GM04503 (cell line): ENCODE measurements at regions not wholly inside any gene's neighbourhood (a gene's known extent, or its start where the extent isn't known, plus 50 kb on each side); places are given as distances from the start of the nearest gene placed in this dataset.
"Not testable (repeated sequence)": the region's sequence is repeated elsewhere in the genome, so short reads cannot be mapped to it uniquely, and the experiment has no call there.

Experiments
- DNase-seq: peaks from one replicate; pipeline ENCODE4 v3.0.0-alpha.2; 2012; ENCODE audit warnings: low read depth

DNA sequence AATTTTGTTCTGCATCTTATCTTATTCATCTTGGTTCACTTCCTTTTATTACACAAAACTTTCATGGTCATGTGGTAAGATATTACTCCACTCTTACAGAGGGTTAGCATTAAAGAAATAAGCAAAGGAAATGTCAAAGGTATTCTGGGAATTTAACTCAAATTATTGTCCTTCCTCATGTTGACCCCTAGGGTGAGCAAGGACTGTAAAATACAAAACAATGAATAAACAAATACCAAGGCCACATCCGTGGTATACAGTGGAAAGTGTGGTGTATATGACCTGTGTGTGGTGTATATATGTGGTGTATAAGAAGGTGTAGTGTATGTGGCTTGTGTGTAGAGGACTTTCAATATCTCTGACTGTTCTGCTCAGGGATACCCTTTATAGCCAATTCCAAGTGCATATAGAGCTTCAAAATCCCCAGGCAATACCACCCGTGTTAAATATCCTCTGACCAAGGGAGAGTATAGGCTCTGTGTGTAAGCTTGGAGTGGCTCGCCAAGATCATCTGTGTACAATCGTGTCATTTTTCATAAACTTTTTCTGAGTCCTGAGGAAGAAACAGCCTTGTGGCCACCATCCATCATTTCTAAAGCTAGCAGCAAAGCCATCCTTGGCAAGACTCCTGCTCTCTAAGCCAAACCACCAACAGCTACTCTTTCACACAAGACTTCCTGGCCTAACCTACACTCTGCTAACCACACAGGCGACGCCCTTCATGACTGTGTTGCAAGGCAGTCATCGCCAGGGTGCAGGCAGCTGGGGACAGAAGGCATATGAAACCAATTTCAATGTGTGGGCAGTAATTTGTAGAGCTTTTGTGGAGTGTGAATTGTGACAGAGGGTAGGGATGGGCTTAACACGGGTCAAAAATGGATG, 548.0 kb downstream of the ETS1 start:
- peak; percentile 93 for DNase-seq

DNA sequence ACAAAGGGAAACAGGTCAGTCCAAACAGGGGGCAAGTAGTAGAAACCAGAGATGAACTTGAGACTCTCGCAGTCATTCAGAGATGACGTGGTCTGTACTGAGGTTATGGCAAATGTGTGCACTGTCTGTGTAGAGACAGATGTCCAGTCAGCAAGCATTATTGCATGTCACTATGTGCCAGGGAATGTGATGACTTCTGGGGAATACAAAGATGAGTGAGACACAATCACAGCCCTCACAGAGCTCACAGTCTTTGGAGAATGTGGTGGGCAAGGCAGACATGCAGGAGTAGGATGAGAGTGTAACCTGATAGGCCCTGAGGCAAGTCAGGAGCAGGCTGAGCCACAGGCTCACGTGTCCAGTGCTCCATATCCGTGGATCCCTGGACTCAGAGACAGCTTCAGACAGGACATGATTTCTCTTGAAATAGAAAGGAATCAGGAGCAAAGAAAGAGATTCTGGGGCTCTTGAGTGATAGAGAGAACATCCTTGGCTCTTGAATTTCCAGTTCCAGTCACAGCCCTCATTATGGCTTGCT, 550.7 kb downstream of the ETS1 start:
- no peak for DNase-seq

DNA sequence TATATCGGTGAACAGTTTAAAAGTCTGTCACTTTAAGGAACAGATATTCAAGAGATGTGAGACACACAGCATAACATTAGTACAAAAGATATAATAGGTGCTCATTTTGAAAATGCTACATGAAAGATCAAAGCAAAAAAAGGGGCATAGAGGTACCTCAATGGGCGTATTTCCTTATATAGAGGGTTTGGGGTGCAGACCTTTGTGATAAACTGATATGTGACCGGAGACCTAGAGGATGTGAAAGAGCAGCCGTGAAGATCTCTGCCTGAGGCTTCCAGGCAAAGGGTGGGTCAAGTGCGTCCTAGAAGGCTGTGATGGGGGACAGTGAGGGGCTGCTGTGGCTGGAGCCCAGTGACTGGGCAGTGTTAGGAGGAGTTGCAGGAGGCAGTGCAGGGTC, 551.4 kb downstream of the ETS1 start:
- DNase-seq: no peak

DNA sequence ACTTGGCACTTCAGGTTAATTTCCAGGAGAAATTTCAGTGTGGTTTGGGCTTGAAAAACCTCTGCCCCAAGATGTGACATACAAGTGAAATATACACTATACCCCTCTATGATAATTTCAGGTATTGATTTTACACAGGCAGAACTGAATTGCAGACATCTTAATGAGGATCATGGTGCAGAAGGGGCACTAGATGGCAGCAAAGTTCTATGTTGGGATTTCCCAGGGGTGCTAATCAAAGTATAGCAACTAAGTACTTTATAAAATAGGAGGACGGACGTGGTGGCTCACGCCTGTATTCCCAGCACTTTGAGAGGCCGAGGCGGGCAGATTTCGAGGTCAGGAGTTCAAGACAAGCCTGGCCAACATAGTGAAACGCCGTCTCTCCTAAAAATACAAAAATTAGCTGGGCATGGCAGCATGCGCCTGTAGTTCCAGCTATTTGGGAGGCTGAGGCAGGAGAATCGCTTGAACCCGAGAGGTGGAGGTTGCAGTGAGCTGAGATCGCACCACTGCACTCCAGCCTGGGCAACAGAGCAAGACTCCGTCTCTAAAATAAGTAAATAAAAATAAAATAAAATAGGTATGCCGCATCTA, 555.7 kb downstream of the ETS1 start:
- not testable (repeated sequence) for DNase-seq

DNA sequence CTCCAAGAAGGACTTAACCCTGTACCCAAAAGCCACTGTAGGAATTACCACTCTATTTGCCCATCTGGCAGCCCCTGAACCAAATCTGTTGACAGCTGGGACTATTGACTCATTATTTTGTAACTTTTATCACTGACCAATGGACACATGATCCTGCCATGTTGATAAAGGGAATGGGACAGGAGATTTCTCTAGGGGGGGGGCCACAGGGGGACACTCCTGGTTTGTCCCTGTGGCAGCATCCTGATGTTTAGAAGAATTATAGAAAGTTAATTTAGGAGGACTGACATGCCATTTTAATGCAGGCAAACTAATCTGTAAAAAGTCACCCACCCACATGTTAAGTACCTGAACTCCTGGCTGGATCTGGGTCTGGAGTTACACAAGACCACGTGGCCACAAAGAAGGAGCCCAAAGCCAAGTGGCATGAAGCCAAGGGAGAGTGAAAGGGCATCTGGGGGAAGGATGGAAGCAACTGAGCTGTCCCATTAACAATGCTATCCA, 558.1 kb downstream of the ETS1 start:
- DNase-seq: no peak

DNA sequence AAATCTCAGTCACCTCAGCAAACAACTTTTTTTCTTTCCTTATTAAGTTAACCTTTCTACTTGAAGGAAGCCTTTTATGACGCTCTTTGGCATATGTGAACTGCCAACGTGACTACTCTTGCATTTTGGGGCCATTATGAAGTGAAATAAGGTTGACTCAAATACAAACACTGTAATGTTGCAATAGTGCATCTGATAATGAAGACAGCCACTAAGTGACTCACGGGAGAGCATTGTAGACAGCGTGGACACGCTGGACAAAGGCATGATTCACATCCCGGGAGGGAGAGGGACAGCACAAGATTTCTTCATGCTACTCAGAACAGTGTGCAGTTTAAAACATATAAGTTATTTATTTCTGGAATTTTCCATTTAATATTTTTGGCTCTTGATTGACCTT, 560.8 kb downstream of the ETS1 start:
- DNase-seq: peak; percentile 96

DNA sequence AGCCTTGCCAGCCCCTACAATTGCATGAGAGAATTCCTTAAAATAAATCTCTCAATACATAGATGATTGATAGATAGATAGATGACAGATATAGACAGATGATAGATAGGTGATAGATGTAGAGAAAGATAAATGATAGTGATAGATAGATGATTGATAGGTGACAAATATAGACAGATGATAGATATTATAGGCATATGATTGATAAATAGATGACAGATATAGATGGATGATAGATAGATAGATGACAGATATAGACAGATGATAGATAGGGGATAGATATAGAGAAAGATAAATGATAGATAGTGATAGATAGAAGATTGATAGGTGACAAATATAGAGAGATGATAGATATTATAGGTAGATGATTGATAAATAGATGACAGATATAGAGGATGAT, 564.6 kb downstream of the ETS1 start:
- no peak for DNase-seq

DNA sequence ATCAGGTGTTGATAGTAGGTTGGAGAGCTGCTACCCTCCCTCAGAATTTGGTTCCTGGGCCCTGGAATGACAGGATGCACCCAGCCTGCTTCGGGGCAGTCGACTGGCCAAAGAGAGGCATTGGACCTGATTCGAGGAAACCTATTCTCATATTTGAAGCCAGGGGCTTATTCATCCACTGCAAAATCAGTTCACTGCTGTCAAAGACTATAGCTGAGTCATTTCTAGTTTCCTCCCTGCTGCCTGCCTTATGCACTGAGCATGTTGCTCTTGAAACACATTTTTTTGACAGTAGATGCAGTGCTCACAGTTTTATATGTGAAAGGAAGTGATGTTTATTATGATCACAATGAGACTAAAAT, 565.4 kb downstream of the ETS1 start:
- no peak for DNase-seq

DNA sequence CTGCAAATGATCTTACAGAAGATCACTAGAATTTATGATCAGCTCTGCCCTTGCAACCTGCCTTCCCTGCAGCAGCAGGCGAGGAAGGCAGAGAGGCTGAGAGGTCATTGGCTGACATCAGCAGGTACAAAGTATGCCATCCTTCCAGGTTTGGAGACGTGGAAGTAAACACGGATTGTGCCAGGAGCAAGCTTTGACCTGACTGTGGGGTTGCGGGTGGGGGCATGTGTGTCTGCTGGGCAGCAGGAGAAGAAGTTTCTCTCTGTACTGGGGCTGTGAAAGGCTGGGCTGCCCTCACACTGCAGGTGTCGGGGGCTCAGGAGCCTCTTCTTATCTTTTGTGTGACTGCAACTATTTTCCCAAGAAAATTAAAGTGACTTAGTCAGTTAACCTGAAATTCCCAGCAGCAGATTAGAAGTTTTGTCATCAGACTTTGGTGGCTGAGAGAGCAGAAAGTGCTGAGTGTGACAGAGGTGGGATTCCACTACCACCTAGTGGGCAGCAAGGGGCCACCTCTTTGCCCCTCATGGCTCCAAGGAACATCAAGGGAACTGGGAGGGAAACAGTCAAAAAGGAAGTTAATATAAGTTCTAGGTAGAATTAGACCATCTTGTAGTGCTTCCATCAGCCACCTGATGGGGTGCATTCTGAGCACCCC, 565.9 kb downstream of the ETS1 start:
- DNase-seq: no peak

DNA sequence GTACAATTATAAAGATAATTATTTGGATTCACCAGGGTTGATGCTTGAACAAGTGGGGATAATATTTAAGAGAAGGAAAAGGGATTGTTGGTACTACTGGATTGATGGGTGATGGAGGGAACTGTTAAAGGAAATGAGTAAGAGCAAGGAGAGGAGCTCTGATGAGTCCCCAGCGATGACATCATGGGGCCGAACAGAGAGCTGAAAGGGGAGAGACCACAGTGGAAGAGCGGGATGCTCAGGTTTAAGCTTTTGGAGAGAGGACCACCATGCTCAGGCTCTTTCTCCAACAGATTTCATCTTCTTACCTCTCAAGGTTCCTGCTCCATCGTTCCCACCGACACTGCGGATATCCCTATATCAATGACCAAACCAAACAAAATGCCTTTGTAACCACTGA, 568.7 kb downstream of the ETS1 start:
- DNase-seq: no peak

DNA sequence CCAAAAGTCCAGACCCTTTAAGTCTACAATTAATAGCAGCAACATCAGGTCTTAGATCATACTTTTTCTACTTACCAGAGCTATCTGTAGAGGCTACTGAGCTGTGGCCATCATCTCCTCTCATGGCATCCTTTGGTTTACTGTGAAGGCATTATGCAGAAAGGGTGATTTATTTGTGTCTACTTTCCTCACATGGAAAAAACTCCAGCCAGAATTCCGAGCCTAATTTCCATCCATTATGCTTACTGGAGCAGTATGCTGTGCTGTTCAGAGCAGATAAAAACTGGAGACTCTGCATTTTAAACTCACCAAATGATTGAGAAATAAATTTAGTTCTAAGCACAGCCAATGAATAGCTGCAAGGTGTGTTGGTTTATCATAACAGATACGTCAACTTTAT, 581.8 kb downstream of the ETS1 start:
- DNase-seq: no peak

DNA sequence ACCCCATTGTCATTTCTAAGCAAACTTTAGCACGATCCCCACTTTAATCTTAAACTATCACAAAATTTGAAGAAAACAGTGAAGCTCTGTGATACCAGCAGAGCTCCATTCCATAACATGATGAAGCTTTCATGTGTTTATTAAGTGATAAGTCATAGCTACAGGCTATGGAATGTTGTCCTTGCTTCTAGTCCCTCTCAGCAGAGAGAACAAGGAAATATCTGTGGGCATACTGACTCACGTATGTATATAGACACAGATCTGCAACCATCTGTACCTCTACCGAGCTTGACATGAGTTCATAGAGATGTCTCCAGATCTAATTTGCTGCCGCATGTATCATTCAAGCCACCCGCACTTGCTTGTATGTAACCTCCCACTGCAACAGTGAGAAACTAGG, 588.9 kb downstream of the ETS1 start:
- DNase-seq: no peak

DNA sequence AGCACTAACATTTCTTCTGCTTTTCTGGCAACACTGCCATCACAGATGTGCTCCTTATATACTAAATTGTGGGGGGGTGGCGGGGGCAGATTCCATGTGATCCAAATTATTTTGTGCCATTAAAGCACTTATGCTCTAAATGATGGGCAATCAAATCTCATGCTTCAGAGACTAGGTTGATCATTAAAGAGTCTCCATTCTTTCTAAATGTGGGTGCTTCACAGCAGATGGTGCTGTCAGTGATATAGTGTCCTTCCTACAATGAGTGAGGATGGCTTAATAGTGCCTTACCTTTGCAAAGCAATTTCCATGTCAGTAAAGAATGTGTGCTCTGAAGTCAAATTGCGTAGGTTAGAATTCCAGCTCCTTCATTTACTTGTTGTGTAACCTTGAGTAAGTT, 589.8 kb downstream of the ETS1 start:
- no peak for DNase-seq

DNA sequence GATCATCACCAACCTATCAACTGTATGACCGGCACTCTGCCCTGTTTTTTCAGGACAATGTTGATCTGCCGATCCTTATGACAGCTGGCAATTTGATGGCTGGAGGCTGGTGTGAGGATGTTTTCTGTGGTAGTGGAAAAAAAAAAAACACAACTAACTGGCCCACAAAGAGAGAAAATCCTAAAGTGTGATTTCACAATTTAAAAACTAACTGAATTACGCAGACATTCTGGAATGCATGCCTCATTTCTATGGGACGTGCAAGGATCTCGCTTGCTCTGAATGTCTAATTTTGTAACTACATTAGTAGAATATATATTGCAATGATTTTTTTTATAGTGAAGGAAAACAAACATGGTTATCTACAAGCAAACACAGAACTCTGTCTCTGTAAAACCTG, 590.5 kb downstream of the ETS1 start:
- DNase-seq: peak; percentile 39

DNA sequence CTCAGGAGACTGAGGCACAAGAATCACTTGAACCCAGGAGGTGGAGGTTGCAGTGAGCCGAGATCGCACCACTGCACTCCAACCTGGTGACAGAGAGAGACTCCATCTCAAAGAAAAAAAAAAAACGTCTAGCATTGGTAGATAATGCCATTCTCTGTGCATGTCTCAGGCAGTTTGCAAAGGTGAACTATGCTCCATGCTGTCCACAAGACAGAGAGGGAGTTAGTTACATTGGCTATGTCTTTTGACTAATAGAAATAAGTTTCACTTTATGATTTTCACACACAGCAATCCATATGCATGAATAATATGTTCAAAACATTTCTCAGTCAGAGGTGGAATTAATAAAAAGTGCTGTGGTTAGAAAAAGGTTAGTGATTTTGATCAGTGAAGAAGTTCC, 591.4 kb downstream of the ETS1 start:
- DNase-seq: no peak

DNA sequence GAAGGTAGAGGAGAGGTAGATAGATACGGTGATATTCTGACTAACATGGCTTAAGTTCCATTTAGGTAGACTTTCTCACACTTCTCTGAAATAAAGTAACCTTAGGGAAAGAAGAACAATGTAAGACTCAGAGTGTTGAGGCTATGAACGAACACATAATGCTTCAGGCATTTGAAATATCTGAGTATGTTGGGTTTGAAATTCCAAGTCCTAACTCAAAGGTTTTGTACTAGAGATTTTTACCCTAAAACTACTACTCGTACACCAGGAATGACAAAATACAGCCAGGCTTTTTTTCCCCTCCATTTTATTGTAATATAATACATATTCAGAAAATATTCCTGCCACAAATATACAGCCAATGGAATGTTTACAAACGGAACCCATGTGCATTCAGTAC, 592.6 kb downstream of the ETS1 start:
- DNase-seq: peak; percentile 35

DNA sequence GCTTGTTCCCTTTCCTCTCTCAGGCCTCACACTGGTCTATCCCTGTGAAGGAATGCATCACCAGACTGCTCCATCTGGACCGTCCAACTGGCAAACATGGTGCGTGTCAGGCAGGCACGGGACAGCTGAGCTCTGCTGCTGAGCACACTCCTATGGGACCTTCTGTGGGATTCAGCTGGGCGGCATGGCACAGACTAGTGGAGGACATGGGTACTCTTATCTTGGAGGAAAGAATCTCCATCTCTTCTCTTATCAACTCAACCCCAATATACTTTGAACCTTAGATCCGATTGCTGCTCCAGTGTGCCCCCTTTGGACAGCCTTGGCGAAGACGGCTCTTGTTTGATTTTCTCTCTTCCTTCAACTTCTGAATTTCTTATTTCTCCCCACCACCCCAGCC, 593.6 kb downstream of the ETS1 start:
- no peak for DNase-seq

DNA sequence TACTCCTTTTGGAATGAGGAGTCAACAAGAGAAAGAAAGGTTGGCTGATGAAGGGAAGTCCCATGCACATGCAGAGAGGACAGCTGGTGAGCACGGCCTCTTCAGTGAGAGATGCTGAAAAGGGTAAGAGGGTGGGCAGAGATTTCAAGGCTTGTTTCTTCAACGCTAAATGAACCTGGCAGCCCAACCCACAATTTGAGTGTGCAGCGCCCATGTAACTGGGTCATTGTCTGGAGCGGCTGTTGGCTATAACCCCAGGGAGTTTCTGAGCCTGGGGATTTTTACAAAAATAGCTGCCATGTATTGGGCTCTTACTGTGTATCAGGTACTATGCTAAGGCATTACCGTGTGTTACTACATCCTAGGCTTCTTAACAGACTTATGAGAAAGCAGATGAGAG, 594.1 kb downstream of the ETS1 start:
- no peak for DNase-seq

DNA sequence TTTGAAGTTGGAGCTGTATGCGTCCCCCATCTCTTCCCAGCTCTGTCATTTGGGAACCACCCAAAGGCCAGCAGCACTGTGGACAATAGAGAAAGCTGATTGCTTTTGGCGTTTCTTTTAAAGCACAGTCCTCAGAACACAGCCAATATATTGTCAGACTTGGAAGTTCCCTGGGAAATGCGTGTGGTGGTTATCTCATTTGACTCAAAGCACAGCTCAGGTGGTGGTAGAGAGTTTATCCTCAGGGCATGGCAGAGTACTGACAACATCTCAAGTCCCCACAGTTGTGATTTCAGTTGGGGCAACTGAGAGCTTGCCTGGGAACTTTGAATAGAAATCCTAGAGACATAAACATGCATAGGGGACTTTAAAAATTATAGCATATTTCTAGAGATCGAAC, 601.3 kb downstream of the ETS1 start:
- DNase-seq: no peak

DNA sequence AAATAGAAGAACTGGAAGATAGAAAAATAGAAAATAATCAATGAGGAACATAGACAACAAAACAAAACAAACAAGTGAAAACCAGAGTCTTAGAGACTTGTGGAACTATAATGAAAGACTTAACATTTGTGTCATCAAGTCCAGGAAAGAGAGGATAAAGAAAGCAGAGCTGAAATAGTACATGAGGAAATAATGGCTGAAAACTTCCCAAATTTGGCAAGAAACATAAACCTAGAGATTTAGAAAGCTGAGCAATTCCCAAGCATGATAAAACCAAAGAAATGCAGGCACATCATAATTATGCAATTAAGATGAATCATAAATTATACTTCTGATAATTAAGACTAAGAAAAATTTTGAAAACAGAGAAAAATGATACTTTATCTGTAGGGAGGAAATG, 614.5 kb downstream of the ETS1 start:
- DNase-seq: no peak

DNA sequence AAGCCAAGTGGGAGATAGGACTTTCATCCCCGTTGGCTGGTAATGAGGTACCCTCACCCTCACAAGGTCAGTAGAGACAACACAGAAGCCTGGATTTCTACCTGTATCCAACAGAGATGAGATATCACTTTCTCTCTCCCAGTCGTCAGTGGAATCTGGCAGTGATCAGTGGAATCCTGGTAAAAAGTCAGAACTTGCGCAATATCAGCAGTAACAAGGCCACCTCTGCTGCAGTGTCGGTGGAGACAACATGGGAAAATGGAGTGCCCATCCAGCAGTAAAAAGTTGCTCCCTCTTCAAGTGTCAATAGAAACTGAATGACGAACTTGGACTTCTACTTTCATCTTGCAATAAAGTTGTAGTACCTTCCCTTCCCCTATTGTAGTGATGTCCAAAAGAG, 615.9 kb downstream of the ETS1 start:
- DNase-seq: no peak

DNA sequence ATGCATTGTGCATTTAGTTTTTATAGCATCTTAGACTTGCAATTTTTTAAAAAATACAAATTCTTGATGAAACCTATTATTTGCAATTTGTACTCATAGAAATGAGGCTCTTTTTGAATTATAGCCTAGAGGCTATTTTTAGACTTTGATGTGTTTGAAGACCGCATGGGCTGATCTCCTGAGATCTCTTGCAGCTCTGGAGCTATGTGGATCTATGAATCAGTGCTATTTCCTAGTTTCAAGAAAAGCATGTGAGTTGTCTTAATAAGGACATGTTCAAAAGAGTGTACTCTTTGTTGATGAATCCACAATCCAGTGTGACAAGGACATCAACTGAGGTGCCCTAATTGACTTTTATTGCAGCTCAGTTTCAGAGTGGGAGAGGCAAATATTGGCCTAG, 620.5 kb downstream of the ETS1 start:
- DNase-seq: no peak
